Hepatocyte (in vitro differentiated cells): ENCODE measurements at regions not wholly inside any gene's neighbourhood (a gene's known extent, or its start where the extent isn't known, plus 50 kb on each side); places are given as distances from the start of the nearest gene placed in this dataset.

ENCODE experiments used
- DNase-seq: peaks from one replicate; pipeline ENCODE4 v3.0.0-alpha.2; 2016; ENCODE audit warnings: low spot score
- H2AFZ ChIP-seq: fragments of 200-600 bp; sonication (generic); 2 replicates; pipeline ENCODE4 v1.6.0; 2016; ENCODE audit warnings: antibody characterized with exemption, mild to moderate bottlenecking
- H3K27ac ChIP-seq: fragments of 200-600 bp; sonication (generic); 2 replicates; pipeline ENCODE4 v1.5.1; 2016; ENCODE audit warnings: mild to moderate bottlenecking
- H3K27me3 ChIP-seq: fragments of 200-600 bp; sonication (generic); 2 replicates; pipeline ENCODE4 v1.6.1; 2016
- H3K36me3 ChIP-seq: fragments of 200-600 bp; sonication (generic); replicated peaks from 2 replicates; pipeline ENCODE4 v1.5.1; 2016; ENCODE audit warnings: low read depth; ENCODE audit not compliant: insufficient read depth
- H3K4me1 ChIP-seq: fragments of 200-600 bp; sonication (generic); 2 replicates; pipeline ENCODE4 v1.5.1; 2016; ENCODE audit warnings: mild to moderate bottlenecking, moderate library complexity; ENCODE audit not compliant: insufficient read depth
- H3K4me2 ChIP-seq: fragments of 200-600 bp; sonication (generic); 2 replicates; pipeline ENCODE4 v1.6.0; 2016
- H3K4me3 ChIP-seq: fragments of 200-600 bp; sonication (generic); 2 replicates; pipeline ENCODE4 v1.5.1; 2016; ENCODE audit warnings: mild to moderate bottlenecking
- H3K79me2 ChIP-seq: fragments of 200-600 bp; sonication (generic); 2 replicates; pipeline ENCODE4 v1.6.0; 2017; ENCODE audit warnings: mild to moderate bottlenecking
- H3K9me2 ChIP-seq: fragments of 200-600 bp; sonication (generic); replicated peaks from 2 replicates; pipeline ENCODE4 v1.6.0; 2017; ENCODE audit warnings: mild to moderate bottlenecking; ENCODE audit not compliant: insufficient read depth
- H3K9me3 ChIP-seq: fragments of 200-600 bp; sonication (generic); 2 replicates; pipeline ENCODE4 v1.5.1; 2016; ENCODE audit warnings: low read depth, mild to moderate bottlenecking
- H4K20me1 ChIP-seq: fragments of 200-600 bp; sonication (generic); 2 replicates; pipeline ENCODE4 v1.6.0; 2016; ENCODE audit warnings: mild to moderate bottlenecking; ENCODE audit not compliant: insufficient read depth, poor library complexity, severe bottlenecking
- EZH2 ChIP-seq: fragments of 200-600 bp; sonication (generic); IDR thresholded peaks from 2 replicates; pipeline ENCODE4 v1.6.1; 2016; ENCODE audit warnings: antibody characterized with exemption, mild to moderate bottlenecking, borderline replicate concordance
- EZH2phosphoT487 ChIP-seq: fragments of 200-600 bp; sonication (generic); IDR thresholded peaks from one replicate; pipeline ENCODE4 v1.6.1; 2018; ENCODE audit warnings: antibody characterized with exemption, mild to moderate bottlenecking, low read depth, moderate library complexity; ENCODE audit not compliant: unreplicated experiment, severe bottlenecking
- WGBS: methylation state at CpG from one replicate; pipeline ENCODE4 v1.1.6; 2016; ENCODE audit warnings: low lambda C conversion rate; ENCODE audit errors: missing lambda C conversion rate; 5-methylcytosine and 5-hydroxymethylcytosine counted together
- TF ChIP-seq, protein P1 (sequence below): fragments of 200-600 bp; sonication (generic); IDR thresholded peaks from 2 replicates; pipeline ENCODE4 v1.5.1; 2016; ENCODE audit warnings: antibody characterized with exemption, mild to moderate bottlenecking; ENCODE audit not compliant: poor library complexity

DNA sequence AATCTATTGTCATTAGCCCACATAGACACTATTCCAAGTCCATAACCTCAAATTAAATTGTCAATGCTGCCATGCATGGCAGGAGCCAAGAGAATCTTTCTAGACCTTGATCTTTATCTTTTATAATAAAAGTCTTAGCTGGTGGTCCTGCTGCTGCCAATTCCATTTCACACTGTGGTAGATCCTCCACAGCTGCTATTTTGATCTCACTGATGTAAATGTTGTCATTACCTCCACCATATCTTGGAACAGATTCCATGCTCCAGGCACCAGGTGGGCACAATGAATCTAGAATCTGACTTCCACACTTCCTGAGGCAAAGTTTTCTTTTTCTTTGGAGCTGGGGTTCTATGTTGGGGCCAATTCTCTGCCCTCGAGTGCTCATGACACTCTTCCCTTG, 161.2 kb downstream of the TMTC3 start:
- Histone ChIP-seq H3K9me2 (no peaks in the 10 kb centered on the region), H3K27ac (no peak overlapping the region), H4K20me1 (no peaks in the 10 kb centered on the region), H3K4me2 (no peak overlapping the region), H3K36me3 (no peaks in the 10 kb centered on the region), H3K27me3 (no peaks in the 10 kb centered on the region), H3K4me1 (peaks cover 5% of the 10 kb centered on the region), H3K79me2 (no peaks in the 10 kb centered on the region), H3K4me3 (no peak overlapping the region), H3K9me3 (no peaks in the 10 kb centered on the region), H2AFZ (no peak overlapping the region)
- DNase-seq = no peak
- TF ChIP-seq EZH2 (no peak), EZH2phosphoT487 (no peak)
- TF ChIP-seq, protein P1, sequence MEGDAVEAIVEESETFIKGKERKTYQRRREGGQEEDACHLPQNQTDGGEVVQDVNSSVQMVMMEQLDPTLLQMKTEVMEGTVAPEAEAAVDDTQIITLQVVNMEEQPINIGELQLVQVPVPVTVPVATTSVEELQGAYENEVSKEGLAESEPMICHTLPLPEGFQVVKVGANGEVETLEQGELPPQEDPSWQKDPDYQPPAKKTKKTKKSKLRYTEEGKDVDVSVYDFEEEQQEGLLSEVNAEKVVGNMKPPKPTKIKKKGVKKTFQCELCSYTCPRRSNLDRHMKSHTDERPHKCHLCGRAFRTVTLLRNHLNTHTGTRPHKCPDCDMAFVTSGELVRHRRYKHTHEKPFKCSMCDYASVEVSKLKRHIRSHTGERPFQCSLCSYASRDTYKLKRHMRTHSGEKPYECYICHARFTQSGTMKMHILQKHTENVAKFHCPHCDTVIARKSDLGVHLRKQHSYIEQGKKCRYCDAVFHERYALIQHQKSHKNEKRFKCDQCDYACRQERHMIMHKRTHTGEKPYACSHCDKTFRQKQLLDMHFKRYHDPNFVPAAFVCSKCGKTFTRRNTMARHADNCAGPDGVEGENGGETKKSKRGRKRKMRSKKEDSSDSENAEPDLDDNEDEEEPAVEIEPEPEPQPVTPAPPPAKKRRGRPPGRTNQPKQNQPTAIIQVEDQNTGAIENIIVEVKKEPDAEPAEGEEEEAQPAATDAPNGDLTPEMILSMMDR = no peak
- 83% methylated on average over 1 of the region's 1 CpG for WGBS

DNA sequence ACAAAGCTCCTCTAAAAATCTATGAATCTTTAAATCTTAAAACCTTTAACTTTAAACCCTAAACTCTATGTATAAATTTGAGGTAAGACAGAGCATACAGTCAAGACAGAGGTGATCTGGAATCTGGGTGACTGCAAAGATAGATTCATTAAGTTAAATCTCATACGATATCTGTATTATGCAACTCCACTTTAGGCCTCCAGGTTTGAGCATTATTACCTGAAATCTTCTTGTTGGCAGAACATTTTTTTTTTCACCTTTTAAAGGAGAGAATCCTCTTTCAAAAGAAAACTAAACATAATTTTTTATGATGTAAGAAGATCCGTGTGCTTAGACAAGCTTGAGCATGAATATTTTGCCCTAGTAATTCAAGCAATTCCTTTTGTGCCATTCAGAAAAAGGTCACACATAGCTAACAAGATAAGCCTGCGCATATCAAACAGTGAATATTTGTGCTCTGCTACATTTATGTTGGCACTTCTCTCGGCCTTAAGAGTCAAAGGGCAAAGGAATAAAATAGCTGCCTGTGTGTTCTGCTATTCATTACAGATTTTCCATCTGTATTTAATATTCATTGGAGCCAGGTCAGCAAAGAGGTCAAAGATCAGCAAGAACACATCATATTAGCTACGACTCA, 163.3 kb downstream of the TMTC3 start:
- peaks cover 5% of the 10 kb centered on the region for H3K4me1 ChIP-seq
- no peaks in the 10 kb centered on the region for H3K79me2 ChIP-seq
- no peaks in the 10 kb centered on the region for H4K20me1 ChIP-seq
- H3K4me2 ChIP-seq = no peak overlapping the region
- no peaks in the 10 kb centered on the region for H3K36me3 ChIP-seq
- no peak overlapping the region for H3K27ac ChIP-seq
- H3K27me3 ChIP-seq = no peaks in the 10 kb centered on the region
- no peaks in the 10 kb centered on the region for H3K9me3 ChIP-seq
- DNase-seq = no peak
- 31% methylated on average over 5 of the region's 5 CpGs for WGBS
- H3K9me2 ChIP-seq = no peaks in the 10 kb centered on the region
- no peak overlapping the region for H3K4me3 ChIP-seq
- H2AFZ ChIP-seq = no peak overlapping the region
- TF ChIP-seq, protein P1 = no peak
- TF ChIP-seq EZH2phosphoT487 (no peak), EZH2 (no peak)

DNA sequence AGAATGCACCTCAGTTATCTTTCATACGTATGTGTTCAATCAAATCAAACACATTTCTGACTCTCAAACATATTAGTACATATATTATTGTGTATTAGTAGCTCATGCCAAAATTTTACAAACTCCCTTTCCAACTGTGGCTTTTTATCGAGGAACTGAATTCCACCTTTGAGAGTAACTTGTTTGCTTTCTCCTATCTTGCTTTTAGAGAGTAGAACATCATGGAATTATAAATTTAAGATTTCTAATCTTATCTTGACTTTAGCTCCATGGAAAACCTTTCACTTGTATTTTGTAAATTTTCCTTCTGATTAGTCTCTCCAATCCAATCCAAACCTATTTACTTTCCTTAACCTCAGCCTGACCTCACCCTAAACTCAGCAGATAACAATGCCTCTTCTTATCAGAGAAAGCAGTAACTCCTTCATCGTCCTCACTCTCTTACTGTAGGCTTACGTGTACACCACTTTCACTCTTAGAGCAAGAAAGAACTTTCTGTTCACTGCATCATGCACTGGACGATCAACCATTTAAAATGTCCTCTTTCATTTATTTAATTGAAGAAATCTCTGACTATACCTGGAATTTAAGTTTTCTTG, 164.5 kb downstream of the TMTC3 start:
- Histone ChIP-seq H3K9me3 (no peaks in the 10 kb centered on the region), H3K27me3 (no peaks in the 10 kb centered on the region), H3K4me2 (no peak overlapping the region), H4K20me1 (no peaks in the 10 kb centered on the region), H3K9me2 (no peaks in the 10 kb centered on the region), H3K79me2 (no peaks in the 10 kb centered on the region), H3K27ac (no peak overlapping the region), H3K4me1 (peaks cover 5% of the 10 kb centered on the region), H2AFZ (no peak overlapping the region), H3K4me3 (no peak overlapping the region), H3K36me3 (no peaks in the 10 kb centered on the region)
- no peak for DNase-seq
- TF ChIP-seq EZH2phosphoT487 (no peak), EZH2 (no peak)
- TF ChIP-seq, protein P1 = no peak
- 41% methylated on average over 5 of the region's 5 CpGs for WGBS
